Stimulated activated CD8-positive, alpha-beta memory T cell treated with anti-CD3 and anti-CD28 coated beads, Interleukin-12 subunit alpha, Interleukin-12 subunit beta, amount 100 ng/mL, for 1 hour (primary cell): ENCODE measurements at regions not wholly inside any gene's neighbourhood (a gene's known extent, or its start where the extent isn't known, plus 50 kb on each side); places are given as distances from the start of the nearest gene placed in this dataset.
"Not testable (repeated sequence)": the region's sequence is repeated elsewhere in the genome, so short reads cannot be mapped to it uniquely, and the experiment has no call there.

Experiments
- DNase-seq: peaks from one replicate; pipeline ENCODE4 v3.0.0-alpha.2; 2020; ENCODE audit warnings: low read depth

DNA sequence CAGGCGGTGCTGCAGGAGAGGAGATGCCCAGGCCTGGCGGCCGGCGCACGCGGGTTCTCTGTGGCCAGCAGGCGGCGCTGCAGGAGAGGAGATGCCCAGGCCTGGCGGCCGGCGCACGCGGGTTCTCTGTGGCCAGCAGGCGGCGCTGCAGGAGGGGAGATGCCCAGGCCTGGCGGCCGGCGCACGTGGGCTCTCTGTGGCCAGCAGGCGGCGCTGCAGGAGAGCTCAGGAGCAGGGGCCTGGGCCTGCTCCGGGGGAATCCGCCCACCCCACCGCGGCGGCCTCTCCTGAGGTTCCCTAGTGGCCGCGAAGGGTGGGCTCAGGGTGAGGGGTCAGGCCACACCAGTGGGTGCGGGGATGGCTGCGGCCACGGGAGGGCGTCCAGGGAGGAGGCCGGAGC lies 75.9 kb downstream of the OR4F16 start:
- not testable (repeated sequence) for DNase-seq

DNA sequence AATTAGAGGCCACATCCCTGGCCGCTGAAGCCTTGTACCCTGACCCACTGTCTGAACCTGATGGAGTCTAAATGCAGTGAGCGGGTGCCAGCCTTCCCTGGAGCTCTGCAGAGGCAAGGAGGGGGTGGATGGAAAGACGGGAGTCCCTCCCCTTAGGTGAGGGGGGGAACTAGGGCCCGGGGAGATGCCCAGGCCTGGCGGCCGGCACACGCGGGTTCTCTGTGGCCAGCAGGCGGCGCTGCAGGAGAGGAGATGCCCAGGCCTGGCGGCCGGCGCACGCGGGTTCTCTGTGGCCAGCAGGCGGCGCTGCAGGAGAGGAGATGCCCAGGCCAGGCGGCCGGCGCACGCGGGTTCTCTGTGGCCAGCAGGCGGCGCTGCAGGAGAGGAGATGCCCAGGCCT lies 77.3 kb downstream of the OR4F16 start:
- not testable (repeated sequence) for DNase-seq

DNA sequence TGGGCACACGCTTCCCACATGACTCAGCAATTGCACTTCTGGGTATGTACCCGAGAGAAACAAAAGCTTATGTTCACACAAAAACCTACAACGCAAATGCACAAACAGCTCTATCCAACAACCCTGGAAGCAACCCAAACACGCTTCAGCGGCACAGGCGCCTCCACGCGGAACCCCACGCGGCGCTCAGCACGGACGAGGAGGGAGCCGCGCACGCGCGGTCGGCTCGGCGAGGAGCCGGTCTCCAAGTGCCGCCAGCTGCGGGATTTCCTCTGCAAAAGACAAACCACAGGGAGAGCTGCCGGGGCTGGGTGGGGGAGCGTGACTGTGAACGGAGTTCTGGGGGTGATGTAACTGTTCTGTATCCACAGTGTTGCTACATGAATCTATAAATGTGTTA lies 81.2 kb downstream of the OR4F16 start:
- not testable (repeated sequence) for DNase-seq

DNA sequence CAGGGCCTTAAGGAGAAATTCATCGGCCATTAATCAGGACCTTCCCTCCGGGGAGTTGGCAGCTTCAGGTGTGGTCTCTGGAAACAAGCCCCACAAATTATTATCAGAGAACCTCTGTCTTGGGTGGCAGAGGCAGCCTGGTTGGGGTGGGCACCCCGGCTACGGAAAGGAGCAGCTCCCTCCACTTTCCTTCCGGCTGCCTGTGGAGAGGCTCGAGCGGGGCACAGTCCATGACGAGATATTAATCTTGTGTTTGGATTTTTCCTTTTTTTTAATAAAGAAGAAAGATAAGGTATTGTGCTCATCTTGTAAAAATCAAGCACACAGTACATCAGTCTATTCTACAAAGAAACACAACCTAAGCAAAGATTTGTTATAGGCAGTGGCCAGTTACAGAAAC lies 98.2 kb downstream of the OR4F16 start:
- not testable (repeated sequence) for DNase-seq

DNA sequence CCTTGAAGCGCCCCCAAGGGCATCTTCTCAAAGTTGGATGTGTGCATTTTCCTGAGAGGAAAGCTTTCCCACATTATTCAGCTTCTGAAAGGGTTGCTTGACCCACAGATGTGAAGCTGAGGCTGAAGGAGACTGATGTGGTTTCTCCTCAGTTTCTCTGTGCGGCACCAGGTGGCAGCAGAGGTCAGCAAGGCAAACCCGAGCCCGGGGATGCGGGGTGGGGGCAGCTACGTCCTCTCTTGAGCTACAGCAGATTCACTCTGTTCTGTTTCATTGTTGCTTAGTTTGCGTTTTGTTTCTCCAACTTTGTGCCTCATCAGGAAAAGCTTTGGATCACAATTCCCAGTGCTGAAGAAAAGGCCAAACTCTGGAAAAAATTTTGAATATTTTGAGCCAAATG lies 100.5 kb downstream of the OR4F16 start:
- peak; percentile 28 for DNase-seq
